ENCODE measurements at regions not wholly inside any gene's neighbourhood (a gene's known extent, or its start where the extent isn't known, plus 50 kb on each side); places are given as distances from the start of the nearest gene placed in this dataset.

DNA sequence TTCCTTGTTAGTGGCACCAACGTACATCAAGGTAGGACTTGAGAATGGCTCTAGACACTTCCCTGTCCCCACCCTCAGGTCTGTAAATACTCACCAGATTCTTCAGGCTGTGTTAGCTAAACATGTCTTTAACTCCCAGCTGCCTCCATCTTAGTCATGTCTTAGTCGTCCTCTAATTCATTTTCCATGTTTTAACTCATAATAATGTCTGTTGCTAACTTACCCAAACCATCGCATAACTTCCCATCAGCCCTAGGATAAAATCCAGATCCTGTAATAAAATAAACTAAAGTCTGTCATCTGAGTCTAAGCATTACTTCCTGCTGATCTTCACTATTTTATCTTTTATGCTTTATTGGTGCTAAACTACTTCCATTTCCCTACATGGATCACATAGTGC is 600.0 kb upstream of the CELF2 start:
- TF ChIP-seq CTCF (IDR thresholded peaks at IDR 0.05): no peak
- no peak for TF ChIP-seq POLR2A (IDR thresholded peaks at IDR 0.05; ENCODE audit: low read length)
- no peak for TF ChIP-seq PBX3 (IDR thresholded peaks at IDR 0.05)
- TF ChIP-seq, protein P1, sequence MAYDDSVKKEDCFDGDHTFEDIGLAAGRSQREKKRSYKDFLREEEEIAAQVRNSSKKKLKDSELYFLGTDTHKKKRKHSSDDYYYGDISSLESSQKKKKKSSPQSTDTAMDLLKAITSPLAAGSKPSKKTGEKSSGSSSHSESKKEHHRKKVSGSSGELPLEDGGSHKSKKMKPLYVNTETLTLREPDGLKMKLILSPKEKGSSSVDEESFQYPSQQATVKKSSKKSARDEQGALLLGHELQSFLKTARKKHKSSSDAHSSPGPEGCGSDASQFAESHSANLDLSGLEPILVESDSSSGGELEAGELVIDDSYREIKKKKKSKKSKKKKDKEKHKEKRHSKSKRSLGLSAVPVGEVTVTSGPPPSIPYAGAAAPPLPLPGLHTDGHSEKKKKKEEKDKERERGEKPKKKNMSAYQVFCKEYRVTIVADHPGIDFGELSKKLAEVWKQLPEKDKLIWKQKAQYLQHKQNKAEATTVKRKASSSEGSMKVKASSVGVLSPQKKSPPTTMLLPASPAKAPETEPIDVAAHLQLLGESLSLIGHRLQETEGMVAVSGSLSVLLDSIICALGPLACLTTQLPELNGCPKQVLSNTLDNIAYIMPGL (CRISPR knock-in tag; IDR thresholded peaks at IDR 0.05; ENCODE audit: borderline replicate concordance): no peak
